ENCODE measurements at regions not wholly inside any gene's neighbourhood (a gene's known extent, or its start where the extent isn't known, plus 50 kb on each side); places are given as distances from the start of the nearest gene placed in this dataset.
"Not testable (repeated sequence)": the region's sequence is repeated elsewhere in the genome, so short reads cannot be mapped to it uniquely, and the experiment has no call there.

GRCh38 chr4:159779716-159780115 is 676.8 kb downstream of the RAPGEF2 start:
- no peak overlapping the region for H3K4me3 ChIP-seq (ENCODE audit: low read depth, low read length)
- no peak for DNase-seq (ENCODE audit: low read depth)
- no peak for TF ChIP-seq CTCF (IDR thresholded peaks at IDR 0.05; ENCODE audit: insufficient read depth, low read depth, low read length)

- no peak overlapping the region for H3K4me3 ChIP-seq (ENCODE audit: low read depth, low read length)
- TF ChIP-seq CTCF (IDR thresholded peaks at IDR 0.05; ENCODE audit: insufficient read depth, low read depth, low read length): no peak
- no peak for DNase-seq (ENCODE audit: low read depth)
Observed at GRCh38 chr4:159780196-159780922, 677.5 kb downstream of the RAPGEF2 start.

GRCh38 chr4:159787901-159788300 is 685.0 kb downstream of the RAPGEF2 start:
- TF ChIP-seq CTCF (IDR thresholded peaks at IDR 0.05; ENCODE audit: insufficient read depth, low read depth, low read length): no peak
- no peak overlapping the region for H3K4me3 ChIP-seq (ENCODE audit: low read depth, low read length)
- DNase-seq (ENCODE audit: low read depth): no peak

GRCh38 chr4:159791334-159791733 is 688.5 kb downstream of the RAPGEF2 start:
- no peak overlapping the region for H3K4me3 ChIP-seq (ENCODE audit: low read depth, low read length)
- TF ChIP-seq CTCF (IDR thresholded peaks at IDR 0.05; ENCODE audit: insufficient read depth, low read depth, low read length): no peak
- DNase-seq (ENCODE audit: low read depth): no peak

GRCh38 chr4:159804592-159804991 is 701.7 kb downstream of the RAPGEF2 start:
- DNase-seq (ENCODE audit: low read depth); H3K4me3 ChIP-seq (ENCODE audit: low read depth, low read length): not testable (repeated sequence)

GRCh38 chr4:159823743-159824142 is 720.9 kb downstream of the RAPGEF2 start:
- TF ChIP-seq CTCF (IDR thresholded peaks at IDR 0.05; ENCODE audit: insufficient read depth, low read depth, low read length): no peak
- DNase-seq (ENCODE audit: low read depth): no peak
- H3K4me3 ChIP-seq (ENCODE audit: low read depth, low read length): no peak overlapping the region

- DNase-seq (ENCODE audit: low read depth): no peak
- TF ChIP-seq CTCF (IDR thresholded peaks at IDR 0.05; ENCODE audit: insufficient read depth, low read depth, low read length): no peak
Observed at GRCh38 chr4:159828687-159829086, 725.8 kb downstream of the RAPGEF2 start.

More at GRCh38 chr4:159828687-159829086, 725.8 kb downstream of the RAPGEF2 start:
- no peak overlapping the region for H3K4me3 ChIP-seq (ENCODE audit: low read depth, low read length)
